ENCODE measurements at regions not wholly inside any gene's neighbourhood (a gene's known extent, or its start where the extent isn't known, plus 50 kb on each side); places are given as distances from the start of the nearest gene placed in this dataset.

GRCh38 chr6:14273191-14273590, 155.6 kb downstream of the CD83 start:
- FAIRE-seq, result no peak
- Histone ChIP-seq H4K20me1 (ENCODE audit: control insufficient read depth, insufficient read depth) (no peaks in the 10 kb centered on the region), H3K4me2 (ENCODE audit: control insufficient read depth, insufficient read depth) (no peak overlapping the region), H3K79me2 (ENCODE audit: control insufficient read depth, insufficient read depth, low read length) (no peaks in the 10 kb centered on the region), H3K4me3 (no peak overlapping the region), H3K27me3 (replicated peaks in 1 of 2; ENCODE audit: control insufficient read depth in 2 of 2, insufficient read depth in 2 of 2, low read length in 1 of 2) (no peaks in the 10 kb centered on the region), H3K36me3 (ENCODE audit: control insufficient read depth in 2 of 2, insufficient read depth in 2 of 2, low read length in 1 of 2) (no peaks in the 10 kb centered on the region), H3K27ac (ENCODE audit: control insufficient read depth, insufficient read depth) (no peak overlapping the region), H2AFZ (ENCODE audit: control insufficient read depth, low read depth, low read length) (no peak overlapping the region), H3K9me3 (replicated peaks; ENCODE audit: control insufficient read depth, insufficient read depth, low read length) (peaks cover 4% of the 10 kb centered on the region; the same call in 2 of the 3 replicates), H3K4me1 (ENCODE audit: control insufficient read depth, insufficient read depth, low read length) (peaks cover 19% of the 10 kb centered on the region), H3K9ac (ENCODE audit: control insufficient read depth, insufficient read depth, low read length) (no peak overlapping the region)
- ATAC-seq, result no peak
- CTCF ChIA-PET, result no interaction called here
- RAD21 ChIA-PET (ENCODE audit: unreplicated experiment), result no interaction called here
- TF ChIP-seq HCFC1 (IDR thresholded peaks at IDR 0.05; ENCODE audit: low read length) (no peak), ZNF384 (IDR thresholded peaks at IDR 0.05; ENCODE audit: borderline replicate concordance, low read depth, low read length) (no peak), RB1 (IDR thresholded peaks at IDR 0.05; ENCODE audit: borderline replicate concordance) (no peak), RFX5 (IDR thresholded peaks at IDR 0.05; ENCODE audit: low read depth, low read length) (no peak), RAD21 (IDR thresholded peaks at IDR 0.05; ENCODE audit: insufficient read depth, low read depth, low read length) (no peak), ETV6 (conservative IDR thresholded peaks at IDR 0.05 in 1 of 2, IDR thresholded peaks at IDR 0.05 in 1 of 2; ENCODE audit: borderline replicate concordance in 1 of 2, low read depth in 1 of 2) (no peak), NFXL1 (IDR thresholded peaks at IDR 0.05; ENCODE audit: borderline replicate concordance) (no peak)
- in situ Hi-C loops (cut with MboI) (no loop called here), intact Hi-C loops (cut with micrococcal nuclease; ENCODE audit: unreplicated experiment) (no loop called here)
- no peak for DNase-seq (ENCODE audit: low read depth, low spot score)
- 73% methylated on average over 8 of the region's 8 CpGs for whole genome bisulfite sequencing (ENCODE audit: insufficient coverage, insufficient replicate concordance, low lambda C conversion rate, missing lambda C conversion rate)
- POLR2A ChIA-PET, result no interaction called here
- SMC1A ChIA-PET (ENCODE audit: uncharacterized antibody, unreplicated experiment), result interaction anchor here (0.5 kb wide), 1 partner anchor 305 kb away, joined by 3 read pairs; no protein-coding TSS in a partner anchor
- no TSS peak for BruUV-seq (replicated peaks)

- H2AFZ ChIP-seq (ENCODE audit: control insufficient read depth, low read depth, low read length), result no peak overlapping the region
- H4K20me1 ChIP-seq (ENCODE audit: control insufficient read depth, insufficient read depth), result no peaks in the 10 kb centered on the region
- no peaks in the 10 kb centered on the region for H3K36me3 ChIP-seq (ENCODE audit: control insufficient read depth in 2 of 2, insufficient read depth in 2 of 2, low read length in 1 of 2)
- ChIA-PET POLR2A (no interaction called here), SMC1A (ENCODE audit: uncharacterized antibody, unreplicated experiment) (no interaction called here), CTCF (no interaction called here), RAD21 (ENCODE audit: unreplicated experiment) (no interaction called here)
- H3K27me3 ChIP-seq (replicated peaks in 1 of 2; ENCODE audit: control insufficient read depth in 2 of 2, insufficient read depth in 2 of 2, low read length in 1 of 2), result no peaks in the 10 kb centered on the region
- H3K9me3 ChIP-seq (replicated peaks; ENCODE audit: control insufficient read depth, insufficient read depth, low read length), result peaks cover 4% of the 10 kb centered on the region; the same call in 2 of the 3 replicates
- H3K4me3 ChIP-seq, result no peak overlapping the region
- H3K27ac ChIP-seq (ENCODE audit: control insufficient read depth, insufficient read depth), result no peak overlapping the region
- 80% methylated on average over 6 of the region's 6 CpGs for WGBS (ENCODE audit: insufficient coverage, insufficient replicate concordance, low lambda C conversion rate, missing lambda C conversion rate)
- no peaks in the 10 kb centered on the region for H3K79me2 ChIP-seq (ENCODE audit: control insufficient read depth, insufficient read depth, low read length)
- H3K9ac ChIP-seq (ENCODE audit: control insufficient read depth, insufficient read depth, low read length), result no peak overlapping the region
- intact Hi-C loops (cut with micrococcal nuclease; ENCODE audit: unreplicated experiment) (no loop called here), in situ Hi-C loops (cut with MboI) (no loop called here)
- FAIRE-seq (no peak), ATAC-seq (no peak), DNase-seq (ENCODE audit: low read depth, low spot score) (no peak)
- no TSS peak for BruUV-seq (replicated peaks)
- no peak overlapping the region for H3K4me2 ChIP-seq (ENCODE audit: control insufficient read depth, insufficient read depth)
- peaks cover 19% of the 10 kb centered on the region for H3K4me1 ChIP-seq (ENCODE audit: control insufficient read depth, insufficient read depth, low read length)
- no peak for TF ChIP-seq ZSCAN29 (IDR thresholded peaks at IDR 0.05)
- TF ChIP-seq NFIC (IDR thresholded peaks at IDR 0.05; ENCODE audit: low read depth, low read length), result no peak
- TF ChIP-seq ATF7 (IDR thresholded peaks at IDR 0.05; ENCODE audit: low read depth), result no peak
- no peak for TF ChIP-seq MXI1 (IDR thresholded peaks at IDR 0.05; ENCODE audit: low read depth, low read length)
- TF ChIP-seq NR2C2 (IDR thresholded peaks at IDR 0.05; ENCODE audit: borderline replicate concordance, control insufficient read depth, insufficient read length, low read depth), result no peak
- no peak for TF ChIP-seq E2F8 (IDR thresholded peaks at IDR 0.05; ENCODE audit: low read depth, partially characterized antibody)
- no peak for TF ChIP-seq NBN (IDR thresholded peaks at IDR 0.05)
- TF ChIP-seq KAT2A (conservative IDR thresholded peaks at IDR 0.05; ENCODE audit: control insufficient read depth, low read depth, low read length), result no peak
- TF ChIP-seq, protein P1, sequence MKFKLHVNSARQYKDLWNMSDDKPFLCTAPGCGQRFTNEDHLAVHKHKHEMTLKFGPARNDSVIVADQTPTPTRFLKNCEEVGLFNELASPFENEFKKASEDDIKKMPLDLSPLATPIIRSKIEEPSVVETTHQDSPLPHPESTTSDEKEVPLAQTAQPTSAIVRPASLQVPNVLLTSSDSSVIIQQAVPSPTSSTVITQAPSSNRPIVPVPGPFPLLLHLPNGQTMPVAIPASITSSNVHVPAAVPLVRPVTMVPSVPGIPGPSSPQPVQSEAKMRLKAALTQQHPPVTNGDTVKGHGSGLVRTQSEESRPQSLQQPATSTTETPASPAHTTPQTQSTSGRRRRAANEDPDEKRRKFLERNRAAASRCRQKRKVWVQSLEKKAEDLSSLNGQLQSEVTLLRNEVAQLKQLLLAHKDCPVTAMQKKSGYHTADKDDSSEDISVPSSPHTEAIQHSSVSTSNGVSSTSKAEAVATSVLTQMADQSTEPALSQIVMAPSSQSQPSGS (IDR thresholded peaks at IDR 0.05; ENCODE audit: low read length), result no peak
- TF ChIP-seq ETV6 (conservative IDR thresholded peaks at IDR 0.05 in 1 of 2, IDR thresholded peaks at IDR 0.05 in 1 of 2; ENCODE audit: borderline replicate concordance in 1 of 2, low read depth in 1 of 2), result no peak
Observed at GRCh38 chr6:14274016-14274415, 156.4 kb downstream of the CD83 start.

All from GM12878 (cell line).